HEK293 (cell line): ENCODE measurements at regions not wholly inside any gene's neighbourhood (a gene's known extent, or its start where the extent isn't known, plus 50 kb on each side); places are given as distances from the start of the nearest gene placed in this dataset.

Experiments used
- CTCF ChIA-PET: fragments of 350-600 bp; formaldehyde crosslinking; extraction: SDS; loops from one replicate; lab custom pipeline; 2021; ENCODE audit warnings: antibody characterized with exemption; lab: Yijun Ruan, JAX
- POLR2A ChIA-PET: fragments of 300-600 bp; formaldehyde crosslinking; extraction: SDS; loops from one replicate; lab custom pipeline; 2020; ENCODE audit warnings: antibody characterized with exemption, inconsistent platforms; lab: Yijun Ruan, JAX
- H3K27ac ChIP-seq: fragments of 200-500 bp; sonication (Bioruptor generic); 2 replicates; pipeline ENCODE4 v1.5.1; 2014; ENCODE audit warnings: low read depth, low read length, control low read depth, inconsistent platforms; ENCODE audit errors: extremely low read depth
- H3K36me3 ChIP-seq, 2 experiments: fragments of 200-500 bp in 1 of 2; sonication (Bioruptor generic) in 1 of 2; 1 replicate in 1 of 2; 2 replicates in 1 of 2; pipeline ENCODE4 v1.5.1; 2014 to 2017; ENCODE audit warnings: inconsistent platforms in 2 of 2, low read length in 2 of 2; ENCODE audit not compliant: control insufficient read depth in 2 of 2, insufficient read depth in 1 of 2
- H3K4me1 ChIP-seq: fragments of 200-500 bp; sonication (Bioruptor generic); 2 replicates; pipeline ENCODE4 v1.5.1; 2014; ENCODE audit warnings: mild to moderate bottlenecking, low read length, inconsistent platforms; ENCODE audit not compliant: control insufficient read depth, insufficient read depth
- H3K4me3 ChIP-seq: 2 replicates; pipeline ENCODE4 v1.5.1; 2011; ENCODE audit warnings: low read depth, mild to moderate bottlenecking, control low read depth, low read length, moderate library complexity
- H3K9me3 ChIP-seq: fragments of 200-500 bp; sonication (Bioruptor generic); 2 replicates; pipeline ENCODE4 v1.5.1; 2014; ENCODE audit warnings: low read depth, low read length, inconsistent platforms; ENCODE audit not compliant: control insufficient read depth, insufficient read depth
- HIC1 ChIP-seq: fragments of 450-650 bp; formaldehyde crosslinking; IDR thresholded peaks from 2 replicates; pipeline ENCODE4 v1.5.1; 2016; ENCODE audit warnings: missing biosample characterization, missing genetic modification characterization
- HOXA7 ChIP-seq: sonication (generic); formaldehyde crosslinking; IDR thresholded peaks from 2 replicates; pipeline ENCODE4 v1.8.1; 2022; ENCODE audit warnings: missing genetic modification reagents, borderline replicate concordance
- INSM2 ChIP-seq: fragments of 450-650 bp; formaldehyde crosslinking; IDR thresholded peaks from 2 replicates; pipeline ENCODE4 v1.5.1; 2016; ENCODE audit warnings: missing biosample characterization, missing genetic modification characterization
- SP7 ChIP-seq: fragments of 450-650 bp; formaldehyde crosslinking; IDR thresholded peaks from 2 replicates; pipeline ENCODE4 v1.5.1; 2016; ENCODE audit warnings: missing biosample characterization, missing genetic modification characterization
- ZBTB44 ChIP-seq: fragments of 450-650 bp; IDR thresholded peaks from 2 replicates; pipeline ENCODE4 v1.5.1; 2018; ENCODE audit warnings: missing biosample characterization, mild to moderate bottlenecking, missing genetic modification characterization
- ZBTB48 ChIP-seq: fragments of 450-650 bp; formaldehyde crosslinking; IDR thresholded peaks from 2 replicates; pipeline ENCODE4 v1.5.1; 2016; ENCODE audit warnings: missing biosample characterization, missing genetic modification characterization
- ZNF10 ChIP-seq: fragments of 450-650 bp; formaldehyde crosslinking; IDR thresholded peaks from 2 replicates; pipeline ENCODE4 v1.5.1; 2017; ENCODE audit warnings: missing biosample characterization, missing genetic modification characterization
- ZNF169 ChIP-seq: fragments of 450-650 bp; formaldehyde crosslinking; IDR thresholded peaks from 2 replicates; pipeline ENCODE4 v1.5.1; 2016; ENCODE audit warnings: missing biosample characterization, missing genetic modification characterization
- ZNF214 ChIP-seq: fragments of 450-650 bp; formaldehyde crosslinking; IDR thresholded peaks from 2 replicates; pipeline ENCODE4 v1.5.1; 2017; ENCODE audit warnings: missing biosample characterization, mild to moderate bottlenecking, missing genetic modification characterization, borderline replicate concordance
- ZNF416 ChIP-seq: fragments of 450-650 bp; formaldehyde crosslinking; IDR thresholded peaks from 2 replicates; pipeline ENCODE4 v1.5.1; 2016; ENCODE audit warnings: missing biosample characterization, missing genetic modification characterization
- ZNF488 ChIP-seq: fragments of 450-650 bp; formaldehyde crosslinking; IDR thresholded peaks from 2 replicates; pipeline ENCODE4 v1.5.1; 2016; ENCODE audit warnings: missing biosample characterization, missing genetic modification characterization
- ZNF510 ChIP-seq: fragments of 450-650 bp; formaldehyde crosslinking; IDR thresholded peaks from 2 replicates; pipeline ENCODE4 v1.5.1; 2018; ENCODE audit warnings: mild to moderate bottlenecking, missing genetic modification characterization, missing biosample characterization; ENCODE audit not compliant: insufficient replicate concordance
- ZNF514 ChIP-seq: fragments of 450-650 bp; formaldehyde crosslinking; IDR thresholded peaks from 2 replicates; pipeline ENCODE4 v1.5.1; 2016; ENCODE audit warnings: missing biosample characterization, missing genetic modification characterization
- ZNF529 ChIP-seq: fragments of 450-650 bp; formaldehyde crosslinking; IDR thresholded peaks from 2 replicates; pipeline ENCODE4 v1.5.1; 2017; ENCODE audit warnings: missing genetic modification characterization, missing biosample characterization; ENCODE audit not compliant: insufficient replicate concordance
- ZNF626 ChIP-seq: fragments of 450-650 bp; sonication (Bioruptor Pico); formaldehyde crosslinking; IDR thresholded peaks from 2 replicates; pipeline ENCODE4 v1.5.1; 2018; ENCODE audit warnings: missing biosample characterization, missing genetic modification characterization, inconsistent platforms
- ZNF664 ChIP-seq: fragments of 450-650 bp; formaldehyde crosslinking; IDR thresholded peaks from 2 replicates; pipeline ENCODE4 v1.5.1; 2016; ENCODE audit warnings: missing biosample characterization, missing genetic modification characterization
- ZNF785 ChIP-seq: fragments of 450-650 bp; formaldehyde crosslinking; IDR thresholded peaks from 2 replicates; pipeline ENCODE4 v1.5.1; 2016; ENCODE audit warnings: missing biosample characterization, missing genetic modification characterization
- TF ChIP-seq, protein P1 (sequence below): fragments of 450-650 bp; formaldehyde crosslinking; IDR thresholded peaks from 2 replicates; pipeline ENCODE4 v1.5.1; 2016; ENCODE audit warnings: missing biosample characterization, missing genetic modification characterization
- TF ChIP-seq, protein P2 (sequence below): fragments of 450-650 bp; formaldehyde crosslinking; IDR thresholded peaks from 2 replicates; pipeline ENCODE4 v1.5.1; 2017; ENCODE audit warnings: missing biosample characterization, mild to moderate bottlenecking, missing genetic modification characterization, moderate library complexity

DNA sequence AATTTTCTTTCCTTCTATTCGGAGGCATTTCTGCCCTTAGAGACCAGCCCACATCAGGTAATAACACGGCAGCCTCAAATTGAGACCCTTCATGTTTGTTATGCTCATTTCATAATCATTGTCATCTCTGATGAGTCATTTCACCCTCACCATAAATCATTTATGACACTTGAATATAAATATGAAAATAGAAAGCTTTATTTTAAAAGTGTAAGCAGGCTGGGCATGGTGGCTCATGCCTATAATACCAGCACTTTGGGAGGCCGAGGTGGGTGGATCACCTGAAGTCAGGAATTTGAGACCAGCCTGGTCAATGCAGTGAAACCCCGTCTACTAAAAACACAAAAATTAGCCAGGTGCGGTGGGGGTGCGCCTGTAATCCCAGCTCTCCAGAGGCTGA, 57.4 kb upstream of the EGFR start (continued):
- TF ChIP-seq ZBTB48 (tag by site-specific recombination) (no peak), ZNF664 (no peak), ZBTB44 (no peak), ZNF626 (no peak), INSM2 (tag by site-specific recombination) (no peak), ZNF169 (tag by site-specific recombination) (no peak)

- H3K4me3 ChIP-seq, result no peak overlapping the region
- TF ChIP-seq, protein P1, sequence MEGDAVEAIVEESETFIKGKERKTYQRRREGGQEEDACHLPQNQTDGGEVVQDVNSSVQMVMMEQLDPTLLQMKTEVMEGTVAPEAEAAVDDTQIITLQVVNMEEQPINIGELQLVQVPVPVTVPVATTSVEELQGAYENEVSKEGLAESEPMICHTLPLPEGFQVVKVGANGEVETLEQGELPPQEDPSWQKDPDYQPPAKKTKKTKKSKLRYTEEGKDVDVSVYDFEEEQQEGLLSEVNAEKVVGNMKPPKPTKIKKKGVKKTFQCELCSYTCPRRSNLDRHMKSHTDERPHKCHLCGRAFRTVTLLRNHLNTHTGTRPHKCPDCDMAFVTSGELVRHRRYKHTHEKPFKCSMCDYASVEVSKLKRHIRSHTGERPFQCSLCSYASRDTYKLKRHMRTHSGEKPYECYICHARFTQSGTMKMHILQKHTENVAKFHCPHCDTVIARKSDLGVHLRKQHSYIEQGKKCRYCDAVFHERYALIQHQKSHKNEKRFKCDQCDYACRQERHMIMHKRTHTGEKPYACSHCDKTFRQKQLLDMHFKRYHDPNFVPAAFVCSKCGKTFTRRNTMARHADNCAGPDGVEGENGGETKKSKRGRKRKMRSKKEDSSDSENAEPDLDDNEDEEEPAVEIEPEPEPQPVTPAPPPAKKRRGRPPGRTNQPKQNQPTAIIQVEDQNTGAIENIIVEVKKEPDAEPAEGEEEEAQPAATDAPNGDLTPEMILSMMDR (tag by site-specific recombination), result no peak
- no peak for TF ChIP-seq ZNF785 (tag by site-specific recombination)
- no peak for TF ChIP-seq ZNF10 (tag by site-specific recombination)
- TF ChIP-seq ZNF529 (tag by site-specific recombination), result no peak
- no peak for TF ChIP-seq INSM2 (tag by site-specific recombination)
- no peak for TF ChIP-seq ZNF514 (tag by site-specific recombination)
- TF ChIP-seq ZNF416 (tag by site-specific recombination), result no peak
- no peak for TF ChIP-seq ZNF510
- TF ChIP-seq ZNF488, result no peak
- TF ChIP-seq, protein P2, sequence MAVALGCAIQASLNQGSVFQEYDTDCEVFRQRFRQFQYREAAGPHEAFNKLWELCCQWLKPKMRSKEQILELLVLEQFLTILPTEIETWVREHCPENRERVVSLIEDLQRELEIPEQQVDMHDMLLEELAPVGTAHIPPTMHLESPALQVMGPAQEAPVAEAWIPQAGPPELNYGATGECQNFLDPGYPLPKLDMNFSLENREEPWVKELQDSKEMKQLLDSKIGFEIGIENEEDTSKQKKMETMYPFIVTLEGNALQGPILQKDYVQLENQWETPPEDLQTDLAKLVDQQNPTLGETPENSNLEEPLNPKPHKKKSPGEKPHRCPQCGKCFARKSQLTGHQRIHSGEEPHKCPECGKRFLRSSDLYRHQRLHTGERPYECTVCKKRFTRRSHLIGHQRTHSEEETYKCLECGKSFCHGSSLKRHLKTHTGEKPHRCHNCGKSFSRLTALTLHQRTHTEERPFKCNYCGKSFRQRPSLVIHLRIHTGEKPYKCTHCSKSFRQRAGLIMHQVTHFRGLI (tag by site-specific recombination), result no peak
- TF ChIP-seq SP7 (tag by site-specific recombination), result no peak
- TF ChIP-seq ZNF214 (tag by site-specific recombination), result no peak
- TF ChIP-seq HOXA7 (CRISPR knock-in tag), result no peak
- TF ChIP-seq HIC1 (tag by site-specific recombination), result no peak
- no peaks in the 10 kb centered on the region for H3K4me1 ChIP-seq
- no peak overlapping the region for H3K27ac ChIP-seq
- CTCF ChIA-PET, result no interaction called here
- no peaks in the 10 kb centered on the region for H3K9me3 ChIP-seq
- POLR2A ChIA-PET, result no interaction called here
- no peaks in the 10 kb centered on the region; a peak in 1 of 3 replicates for H3K36me3 ChIP-seq
Observed at GRCh38 chr7:54963155-54963554, 55.7 kb upstream of the EGFR start.
